Heart left ventricle (tissue), 13 donors: ENCODE measurements at regions not wholly inside any gene's neighbourhood (a gene's known extent, or its start where the extent isn't known, plus 50 kb on each side); places are given as distances from the start of the nearest gene placed in this dataset.

Source experiments
- POLR2A ChIP-seq, 2 donors: fragments of 450-650 bp; IDR thresholded peaks; one replicate each; pipeline ENCODE4 v1.6.1; 2017; ENCODE audit warnings: antibody characterized with exemption in 2 of 2, mild to moderate bottlenecking in 2 of 2, moderate library complexity in 2 of 2
- TF ChIP-seq, protein P1 (sequence below), 12 donors: fragments of 200-600 bp; sonication (generic) in 4 of 12; IDR thresholded peaks; one replicate each; pipeline versions ENCODE4 v1.5.0 to v1.8.0; 2018 to 2022; ENCODE audit warnings: antibody characterized with exemption in 12 of 12, mild to moderate bottlenecking in 5 of 12
- donor health status: ischemic (EF 13 %, LVEDD 7.1; RV severe dilation, severe dysfunction).
- donor health status: DM: no; HTN: yes; CAD: no.
- donor health status: DM: no; HTN: no; CAD: no.
- donor health status: ischemic (EF 25% LVEDD 6.9; RV normal size, moderate dysfunction).
- donor health status: ischemic (EF 25% LVEDD 5.7; RV mildly dilated, moderate dysfunction).
- donor health status: ischemic (EF 35%, LVEDD 5.7; RV mildly dilated, moderate dysfunction).
- donor health status: nonischemic (EF 11% LVEDD 7.7; RV severe dilation, severe dysfunction).
- donor health status: DM: yes; HTN: yes; CAD: no.
- donor health status: PGD.
- donor health status: ischemic (EF 29% LVEDD 5.4; RV normal size, mild dysfunction).
- donor health status: nonischemic (EF 23%, LVEDD 6.1; RV moderate dilation, normal function).

DNA sequence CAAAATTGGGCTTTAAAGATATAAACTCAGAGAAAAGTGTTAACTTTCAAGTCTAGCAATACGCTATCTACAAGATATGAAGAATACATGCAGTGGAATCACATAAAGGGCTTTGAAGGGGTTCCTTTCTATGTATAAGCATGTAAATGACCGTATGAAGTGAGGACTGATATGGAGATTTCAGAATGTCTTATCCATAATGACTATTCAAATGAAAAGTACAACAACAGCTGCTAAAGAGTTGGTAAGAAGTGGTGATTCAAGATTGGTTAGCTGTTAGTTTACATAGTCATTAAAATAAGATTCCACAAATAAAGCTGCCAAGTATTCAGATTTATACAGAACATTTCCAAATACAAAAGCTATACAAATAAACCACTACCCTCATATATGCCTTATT lies 153.4 kb upstream of the STARD13 start:
- TF ChIP-seq, protein P1, sequence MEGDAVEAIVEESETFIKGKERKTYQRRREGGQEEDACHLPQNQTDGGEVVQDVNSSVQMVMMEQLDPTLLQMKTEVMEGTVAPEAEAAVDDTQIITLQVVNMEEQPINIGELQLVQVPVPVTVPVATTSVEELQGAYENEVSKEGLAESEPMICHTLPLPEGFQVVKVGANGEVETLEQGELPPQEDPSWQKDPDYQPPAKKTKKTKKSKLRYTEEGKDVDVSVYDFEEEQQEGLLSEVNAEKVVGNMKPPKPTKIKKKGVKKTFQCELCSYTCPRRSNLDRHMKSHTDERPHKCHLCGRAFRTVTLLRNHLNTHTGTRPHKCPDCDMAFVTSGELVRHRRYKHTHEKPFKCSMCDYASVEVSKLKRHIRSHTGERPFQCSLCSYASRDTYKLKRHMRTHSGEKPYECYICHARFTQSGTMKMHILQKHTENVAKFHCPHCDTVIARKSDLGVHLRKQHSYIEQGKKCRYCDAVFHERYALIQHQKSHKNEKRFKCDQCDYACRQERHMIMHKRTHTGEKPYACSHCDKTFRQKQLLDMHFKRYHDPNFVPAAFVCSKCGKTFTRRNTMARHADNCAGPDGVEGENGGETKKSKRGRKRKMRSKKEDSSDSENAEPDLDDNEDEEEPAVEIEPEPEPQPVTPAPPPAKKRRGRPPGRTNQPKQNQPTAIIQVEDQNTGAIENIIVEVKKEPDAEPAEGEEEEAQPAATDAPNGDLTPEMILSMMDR (IDR thresholded peaks at IDR 0.05), result no peak
- TF ChIP-seq POLR2A (IDR thresholded peaks at IDR 0.05), result no peak
